Progenitor cell of endocrine pancreas (in vitro differentiated cells): ENCODE measurements at regions not wholly inside any gene's neighbourhood (a gene's known extent, or its start where the extent isn't known, plus 50 kb on each side); places are given as distances from the start of the nearest gene placed in this dataset.

Experiments used
- DNase-seq: peaks from one replicate; pipeline ENCODE4 v3.0.0; 2021; ENCODE audit warnings: low spot score; ENCODE audit not compliant: unreplicated experiment
- H3K27ac Mint-ChIP-seq: 2 replicates; pipeline ENCODE4 v1.8.0; 2021; ENCODE audit warnings: mild to moderate bottlenecking, moderate library complexity, mixed read lengths
- H3K27me3 Mint-ChIP-seq: 2 replicates; pipeline ENCODE4 v1.8.0; 2021; ENCODE audit warnings: mixed read lengths
- H3K36me3 Mint-ChIP-seq: 2 replicates; pipeline ENCODE4 v1.8.0; 2022; ENCODE audit warnings: mixed read lengths; ENCODE audit not compliant: insufficient read depth
- H3K4me1 Mint-ChIP-seq: 2 replicates; pipeline ENCODE4 v1.8.0; 2021; ENCODE audit warnings: low read depth, mixed read lengths
- H3K4me3 Mint-ChIP-seq: 2 replicates; pipeline ENCODE4 v1.8.0; 2021; ENCODE audit warnings: low read depth, mild to moderate bottlenecking, moderate library complexity, mixed read lengths
- H3K9me3 Mint-ChIP-seq: 2 replicates; pipeline ENCODE4 v1.8.0; 2021; ENCODE audit warnings: low read depth, mixed read lengths
- CTCF ChIP-seq: fragments of 200-600 bp; sonication (generic); IDR thresholded peaks from one replicate; pipeline ENCODE4 v1.5.0; 2021; ENCODE audit warnings: antibody characterized with exemption, mild to moderate bottlenecking; ENCODE audit not compliant: unreplicated experiment

GRCh38 chr16:26889740-26890139, 177.0 kb upstream of the C16orf82 start:
- H3K27me3 Mint-ChIP-seq: peaks cover 5% of the 10 kb centered on the region
- H3K36me3 Mint-ChIP-seq: no peaks in the 10 kb centered on the region
- H3K9me3 Mint-ChIP-seq: peaks cover 2% of the 10 kb centered on the region
- DNase-seq: no peak
- H3K4me1 Mint-ChIP-seq: no peaks in the 10 kb centered on the region
- no peak overlapping the region for H3K4me3 Mint-ChIP-seq
- TF ChIP-seq CTCF: no peak
- no peak overlapping the region for H3K27ac Mint-ChIP-seq

DNA sequence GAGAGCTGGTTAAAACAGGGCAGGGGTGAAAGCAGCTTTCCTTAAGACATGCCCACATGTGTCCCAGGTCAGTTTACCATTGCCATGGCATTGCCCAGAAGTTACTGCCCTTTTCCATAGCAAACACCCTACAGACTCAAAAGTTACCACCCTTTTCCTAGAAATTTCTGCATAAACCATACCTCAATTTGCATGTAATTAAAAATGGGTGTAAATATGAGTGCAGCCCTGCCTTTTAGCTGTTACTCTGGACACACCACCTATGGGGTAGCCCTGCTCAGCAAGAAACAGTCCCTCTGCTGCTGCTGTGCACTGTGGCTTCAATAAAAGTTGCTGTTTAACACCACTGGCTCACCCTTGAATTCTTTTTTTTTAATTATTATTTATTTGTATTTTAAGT, 168.5 kb upstream of the C16orf82 start:
- Mint-ChIP-seq H3K9me3 (no peaks in the 10 kb centered on the region), H3K4me1 (no peaks in the 10 kb centered on the region), H3K36me3 (no peaks in the 10 kb centered on the region), H3K4me3 (no peak overlapping the region), H3K27ac (no peak overlapping the region), H3K27me3 (peaks cover 7% of the 10 kb centered on the region)
- TF ChIP-seq CTCF: no peak
- no peak for DNase-seq

DNA sequence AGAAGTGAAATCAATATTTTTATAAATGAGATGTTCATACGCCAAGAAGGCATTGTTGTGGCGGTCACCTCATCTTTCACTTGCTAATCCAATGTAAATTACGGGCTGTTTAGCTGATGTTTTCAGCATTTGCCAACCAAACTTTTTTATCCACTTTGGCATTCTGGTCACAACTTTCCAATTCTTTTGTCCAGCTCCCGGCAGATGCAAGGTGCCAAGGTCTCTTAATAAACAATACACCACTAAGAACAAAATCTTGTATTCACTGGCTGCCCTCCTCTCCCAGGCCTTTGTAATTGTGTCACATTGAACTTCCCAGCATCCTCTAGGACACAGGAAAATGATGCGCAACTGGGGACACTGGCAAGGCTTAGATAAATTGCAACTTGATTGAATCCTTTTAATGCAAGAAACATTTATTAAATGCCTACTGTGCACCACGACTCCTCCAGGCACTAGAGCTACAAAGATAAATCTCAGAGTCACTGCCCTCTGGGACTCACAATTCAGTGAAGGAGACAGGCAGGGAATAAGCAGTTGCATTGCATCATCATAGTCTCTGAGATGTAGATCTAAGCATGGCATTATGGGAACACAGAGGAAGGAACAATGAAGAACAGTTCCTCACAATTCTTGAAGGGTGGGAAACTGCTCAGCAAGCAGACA, 165.4 kb upstream of the C16orf82 start:
- no peak for TF ChIP-seq CTCF
- peaks cover 10% of the 10 kb centered on the region for H3K27me3 Mint-ChIP-seq
- no peak for DNase-seq
- H3K4me1 Mint-ChIP-seq: no peaks in the 10 kb centered on the region
- no peaks in the 10 kb centered on the region for H3K36me3 Mint-ChIP-seq
- no peak overlapping the region for H3K4me3 Mint-ChIP-seq
- H3K9me3 Mint-ChIP-seq: no peaks in the 10 kb centered on the region
- H3K27ac Mint-ChIP-seq: no peak overlapping the region

GRCh38 chr16:26901983-26902382, 164.7 kb upstream of the C16orf82 start:
- H3K27ac Mint-ChIP-seq: no peak overlapping the region
- TF ChIP-seq CTCF: no peak
- H3K4me3 Mint-ChIP-seq: no peak overlapping the region
- no peak for DNase-seq
- no peaks in the 10 kb centered on the region for H3K9me3 Mint-ChIP-seq
- H3K36me3 Mint-ChIP-seq: no peaks in the 10 kb centered on the region
- H3K4me1 Mint-ChIP-seq: no peaks in the 10 kb centered on the region
- peaks cover 15% of the 10 kb centered on the region for H3K27me3 Mint-ChIP-seq

- H3K4me3 Mint-ChIP-seq: no peak overlapping the region
- no peaks in the 10 kb centered on the region for H3K36me3 Mint-ChIP-seq
- TF ChIP-seq CTCF: no peak
- no peaks in the 10 kb centered on the region for H3K4me1 Mint-ChIP-seq
- no peak for DNase-seq
- H3K9me3 Mint-ChIP-seq: no peaks in the 10 kb centered on the region
- peaks cover 16% of the 10 kb centered on the region for H3K27me3 Mint-ChIP-seq
- no peak overlapping the region for H3K27ac Mint-ChIP-seq
Observed at GRCh38 chr16:26905336-26905735, 161.4 kb upstream of the C16orf82 start.
